Stimulated activated naive B cell treated with anti-CD40 and anti-IgM and Interleukin-4, amounts not matched to agents 10 μg/mL and 1 μg/mL and 100 μg/mL, for 72 hours (primary cell): ENCODE measurements at regions not wholly inside any gene's neighbourhood (a gene's known extent, or its start where the extent isn't known, plus 50 kb on each side); places are given as distances from the start of the nearest gene placed in this dataset.
"Not testable (repeated sequence)": the region's sequence is repeated elsewhere in the genome, so short reads cannot be mapped to it uniquely, and the experiment has no call there.

Experiments used
- ATAC-seq, 2 donors: fragments of 150-1000 bp; cut with Tn5 transposase; replicated peaks; 2 replicates each; pipeline ENCODE4 v1.10.0; 2021; ENCODE audit warnings: moderate library complexity in 1 of 2
- DNase-seq: peaks from one replicate; pipeline ENCODE4 v3.0.0; 2021
- H3K27ac Mint-ChIP-seq: one replicate; pipeline ENCODE4 v1.8.0; 2022; ENCODE audit warnings: mild to moderate bottlenecking, mixed read lengths
- H3K27me3 Mint-ChIP-seq, 2 donors: one replicate each; pipeline ENCODE4 v1.8.0; 2022; ENCODE audit warnings: mixed read lengths in 2 of 2
- H3K36me3 Mint-ChIP-seq, 2 donors: one replicate each; pipeline ENCODE4 v1.8.0; 2022; ENCODE audit warnings: mixed read lengths in 2 of 2, mild to moderate bottlenecking in 1 of 2
- H3K4me1 Mint-ChIP-seq, 2 donors: one replicate each; pipeline ENCODE4 v1.8.0; 2022; ENCODE audit warnings: mixed read lengths in 2 of 2, mild to moderate bottlenecking in 1 of 2
- H3K4me3 Mint-ChIP-seq, 2 donors: one replicate each; pipeline ENCODE4 v1.8.0; 2022; ENCODE audit warnings: mild to moderate bottlenecking in 2 of 2, mixed read lengths in 2 of 2, moderate library complexity in 1 of 2
- H3K9me3 Mint-ChIP-seq, 2 donors: one replicate each; pipeline ENCODE4 v1.8.0; 2022; ENCODE audit warnings: mixed read lengths in 2 of 2, mild to moderate bottlenecking in 1 of 2

- no peaks in the 10 kb centered on the region for H3K9me3 Mint-ChIP-seq
- no peaks in the 10 kb centered on the region for H3K4me1 Mint-ChIP-seq
- no peak for DNase-seq
- no peaks in the 10 kb centered on the region for H3K36me3 Mint-ChIP-seq
- H3K27me3 Mint-ChIP-seq, result peaks cover 0 to 7% of the 10 kb centered on the region in 2 donors
- H3K27ac Mint-ChIP-seq, result no peak overlapping the region
- no peak overlapping the region for H3K4me3 Mint-ChIP-seq
- no peak for ATAC-seq
Measured at GRCh38 chr3:115204475-115204874, 57.4 kb upstream of the ZBTB20 start.

DNA sequence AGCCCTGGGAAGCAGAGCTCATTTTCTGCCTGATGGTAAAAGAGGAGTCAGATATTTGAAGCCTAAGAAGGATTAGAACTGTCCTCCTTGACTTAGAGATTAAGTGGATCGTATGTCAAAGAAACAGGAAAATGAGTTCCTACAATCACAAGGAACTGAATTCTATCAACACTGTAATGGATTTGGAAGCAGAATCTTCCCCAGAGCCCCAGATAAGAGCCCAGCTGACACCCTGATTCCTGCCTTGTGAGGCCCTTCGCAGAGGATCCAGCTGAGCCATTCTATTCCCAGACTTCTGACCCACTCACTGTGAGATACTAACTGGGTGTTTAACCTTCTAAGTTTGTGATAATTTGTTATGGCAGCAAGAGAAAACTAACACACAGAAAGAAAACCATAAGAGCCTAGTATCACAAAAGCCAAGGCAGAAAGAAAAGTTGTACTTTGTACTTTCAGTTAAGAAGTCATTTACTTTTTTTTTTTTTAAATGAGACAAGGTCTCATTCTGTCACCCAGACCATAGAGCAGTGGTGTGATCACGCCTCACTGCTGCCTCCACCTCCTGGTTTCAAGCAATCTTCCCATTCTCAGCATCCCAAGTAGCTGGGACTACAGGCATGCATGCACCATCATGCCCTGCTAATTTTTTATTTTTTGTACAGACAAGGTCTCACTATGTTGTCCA is 61.1 kb upstream of the ZBTB20 start:
- no peaks in the 10 kb centered on the region for H3K27me3 Mint-ChIP-seq
- H3K36me3 Mint-ChIP-seq, result no peaks in the 10 kb centered on the region
- H3K4me1 Mint-ChIP-seq, result no peaks in the 10 kb centered on the region
- no peaks in the 10 kb centered on the region for H3K9me3 Mint-ChIP-seq
- ATAC-seq (no peak), DNase-seq (no peak)
- H3K27ac Mint-ChIP-seq, result no peak overlapping the region
- no peak overlapping the region for H3K4me3 Mint-ChIP-seq

- ATAC-seq, result no peak
- no peak overlapping the region for H3K27ac Mint-ChIP-seq
- no peaks in the 10 kb centered on the region for H3K27me3 Mint-ChIP-seq
- no peak overlapping the region for H3K4me3 Mint-ChIP-seq
- H3K9me3 Mint-ChIP-seq, result no peaks in the 10 kb centered on the region
- H3K4me1 Mint-ChIP-seq, result no peaks in the 10 kb centered on the region
- no peak for DNase-seq
- H3K36me3 Mint-ChIP-seq, result no peaks in the 10 kb centered on the region
Measured at GRCh38 chr3:115211810-115212492, 64.9 kb upstream of the ZBTB20 start.

DNA sequence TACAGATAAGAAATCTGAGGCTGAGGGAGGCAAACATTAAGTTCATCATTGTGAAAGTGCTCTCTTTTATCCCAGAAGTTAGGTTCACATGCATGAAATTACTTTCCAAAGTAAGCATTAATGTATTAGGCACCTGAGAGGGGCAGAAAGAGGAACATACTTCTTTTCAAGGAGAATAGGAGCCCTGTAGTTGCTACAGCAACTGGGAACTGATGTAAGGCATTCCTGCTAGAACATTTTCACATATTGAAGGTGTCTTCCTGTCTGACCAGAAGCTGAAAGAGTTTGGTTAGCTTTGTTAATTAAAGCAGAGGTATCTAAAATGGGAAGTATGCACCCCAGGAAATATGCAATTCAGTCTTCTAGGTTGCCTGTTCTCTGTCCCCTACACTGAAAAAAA is 65.5 kb upstream of the ZBTB20 start:
- H3K27me3 Mint-ChIP-seq, result no peaks in the 10 kb centered on the region
- no peak for ATAC-seq
- H3K9me3 Mint-ChIP-seq, result no peaks in the 10 kb centered on the region
- no peak for DNase-seq
- no peak overlapping the region for H3K4me3 Mint-ChIP-seq
- no peaks in the 10 kb centered on the region for H3K36me3 Mint-ChIP-seq
- H3K4me1 Mint-ChIP-seq, result peaks cover 0 to under 1% of the 10 kb centered on the region in 2 donors
- no peak overlapping the region for H3K27ac Mint-ChIP-seq

DNA sequence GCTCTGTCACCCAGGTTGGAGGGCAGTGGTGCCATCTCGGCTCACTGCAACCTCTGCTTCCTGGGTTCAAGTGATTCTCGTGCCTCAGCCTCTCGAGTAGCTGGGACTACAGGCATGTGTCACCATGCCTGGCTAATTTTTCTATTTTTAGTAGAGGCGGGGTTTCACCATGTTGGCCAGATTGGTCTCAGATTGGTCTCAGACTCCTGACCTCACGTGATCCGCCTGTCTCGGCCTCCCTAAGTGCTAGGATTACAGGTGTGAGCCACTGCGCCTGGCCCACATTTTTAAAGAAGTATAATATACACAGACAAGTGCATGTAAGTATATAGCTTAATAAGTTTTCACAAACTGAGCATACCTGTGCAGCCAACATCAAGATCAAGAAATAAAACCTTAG is 66.0 kb upstream of the ZBTB20 start:
- not testable (repeated sequence) for H3K27ac Mint-ChIP-seq, H3K9me3 Mint-ChIP-seq, H3K4me1 Mint-ChIP-seq, H3K4me3 Mint-ChIP-seq, DNase-seq, H3K36me3 Mint-ChIP-seq, ATAC-seq, H3K27me3 Mint-ChIP-seq

DNA sequence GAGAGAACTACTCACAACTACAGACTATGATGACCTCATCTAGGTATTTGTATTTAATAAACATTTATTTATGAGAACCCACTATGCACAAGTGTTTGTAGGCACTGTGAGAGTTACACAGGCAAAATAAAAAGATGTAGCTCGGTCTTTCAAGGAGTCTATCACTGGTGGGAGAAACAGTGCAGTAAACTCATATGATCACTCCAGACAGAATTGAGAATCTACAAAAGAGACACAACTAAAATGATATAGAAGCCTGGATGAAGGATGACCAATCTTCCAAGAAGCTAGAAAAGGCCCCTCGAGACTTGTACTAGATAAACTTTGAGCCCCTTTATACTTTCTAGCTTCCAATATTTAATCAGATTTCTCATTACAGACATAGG is 70.2 kb upstream of the ZBTB20 start:
- Mint-ChIP-seq H3K9me3 (no peaks in the 10 kb centered on the region), H3K27me3 (peaks cover 9 to 14% of the 10 kb centered on the region in 2 donors), H3K4me1 (peaks cover 0 to 8% of the 10 kb centered on the region in 2 donors), H3K4me3 (no peak overlapping the region), H3K27ac (no peak overlapping the region), H3K36me3 (no peaks in the 10 kb centered on the region)
- ATAC-seq (no peak), DNase-seq (no peak)

- peak; percentile 9 for DNase-seq
- H3K27me3 Mint-ChIP-seq, result peaks cover 12 to 14% of the 10 kb centered on the region in 2 donors
- H3K36me3 Mint-ChIP-seq, result no peaks in the 10 kb centered on the region
- no peaks in the 10 kb centered on the region for H3K9me3 Mint-ChIP-seq
- ATAC-seq, result peak; percentile 63 to 68
- H3K4me3 Mint-ChIP-seq, result no peak overlapping the region
- H3K4me1 Mint-ChIP-seq, result peaks cover 0 to 8% of the 10 kb centered on the region in 2 donors
- H3K27ac Mint-ChIP-seq, result no peak overlapping the region
Measured at GRCh38 chr3:115217678-115218451, 70.8 kb upstream of the ZBTB20 start.

- Mint-ChIP-seq H3K9me3 (no peaks in the 10 kb centered on the region), H3K4me1 (peaks cover 0 to 8% of the 10 kb centered on the region in 2 donors), H3K27me3 (peaks cover 13 to 14% of the 10 kb centered on the region in 2 donors), H3K4me3 (no peak overlapping the region), H3K36me3 (no peaks in the 10 kb centered on the region), H3K27ac (no peak overlapping the region)
- peak in 1 of 2 donors; percentile 27 for ATAC-seq
- DNase-seq, result no peak
Measured at GRCh38 chr3:115218859-115219258, 71.8 kb upstream of the ZBTB20 start.

DNA sequence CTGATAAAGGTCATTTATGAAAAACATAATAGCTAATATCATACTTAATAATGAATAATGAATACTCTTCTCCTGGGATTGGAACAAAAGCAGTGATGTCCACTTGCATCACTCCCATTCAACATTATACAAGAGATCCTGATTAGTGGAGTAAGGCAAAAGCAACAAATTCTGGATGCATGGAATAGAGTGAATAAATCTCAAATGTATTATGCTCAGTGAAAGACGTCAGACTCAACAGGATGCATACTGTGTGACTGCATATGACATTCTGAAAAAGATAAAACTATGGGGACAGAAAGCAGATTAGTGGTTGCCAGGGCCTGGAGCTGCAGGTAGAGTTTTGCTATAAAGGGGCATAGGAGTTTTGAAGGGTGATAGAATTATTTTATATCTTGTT is 77.6 kb upstream of the ZBTB20 start:
- no peak for ATAC-seq
- no peaks in the 10 kb centered on the region for H3K4me1 Mint-ChIP-seq

GRCh38 chr3:115226844-115227445 is 79.9 kb upstream of the ZBTB20 start:
- Mint-ChIP-seq H3K36me3 (no peaks in the 10 kb centered on the region), H3K27me3 (peaks cover 8 to 13% of the 10 kb centered on the region in 2 donors), H3K4me1 (no peaks in the 10 kb centered on the region), H3K9me3 (peaks cover 0 to 3% of the 10 kb centered on the region in 2 donors), H3K4me3 (no peak overlapping the region), H3K27ac (no peak overlapping the region)
- DNase-seq (no peak), ATAC-seq (no peak)

More for the DNA sequence above, 77.6 kb upstream of the ZBTB20 start:
- Mint-ChIP-seq H3K36me3 (no peaks in the 10 kb centered on the region), H3K9me3 (peaks cover 0 to 3% of the 10 kb centered on the region in 2 donors), H3K27me3 (peaks cover 14 to 24% of the 10 kb centered on the region in 2 donors), H3K4me3 (no peak overlapping the region), H3K27ac (no peak overlapping the region)
- DNase-seq, result no peak

- Mint-ChIP-seq H3K36me3 (no peaks in the 10 kb centered on the region), H3K4me1 (no peaks in the 10 kb centered on the region), H3K27me3 (peaks cover 8 to 13% of the 10 kb centered on the region in 2 donors), H3K4me3 (no peak overlapping the region), H3K27ac (no peak overlapping the region), H3K9me3 (peaks cover 0 to 3% of the 10 kb centered on the region in 2 donors)
- DNase-seq (no peak), ATAC-seq (no peak)
Measured at GRCh38 chr3:115227461-115227860, 80.4 kb upstream of the ZBTB20 start.

- peaks cover 4 to 13% of the 10 kb centered on the region in 2 donors for H3K27me3 Mint-ChIP-seq
- H3K36me3 Mint-ChIP-seq, result no peaks in the 10 kb centered on the region
- ATAC-seq, result no peak
- H3K4me3 Mint-ChIP-seq, result no peak overlapping the region
- H3K27ac Mint-ChIP-seq, result no peak overlapping the region
- H3K4me1 Mint-ChIP-seq, result no peaks in the 10 kb centered on the region
- H3K9me3 Mint-ChIP-seq, result peaks cover 0 to 3% of the 10 kb centered on the region in 2 donors
- DNase-seq, result no peak
Measured at GRCh38 chr3:115228266-115228665, 81.2 kb upstream of the ZBTB20 start.

GRCh38 chr3:115232167-115232566 is 85.1 kb upstream of the ZBTB20 start:
- DNase-seq (no peak), ATAC-seq (no peak)
- no peaks in the 10 kb centered on the region for H3K36me3 Mint-ChIP-seq
- H3K4me1 Mint-ChIP-seq, result no peaks in the 10 kb centered on the region
- H3K27ac Mint-ChIP-seq, result no peak overlapping the region
- H3K27me3 Mint-ChIP-seq, result peaks cover 0 to 13% of the 10 kb centered on the region in 2 donors
- H3K9me3 Mint-ChIP-seq, result peaks cover 0 to 3% of the 10 kb centered on the region in 2 donors
- H3K4me3 Mint-ChIP-seq, result no peak overlapping the region

GRCh38 chr3:115233021-115233420 is 85.9 kb upstream of the ZBTB20 start:
- Mint-ChIP-seq H3K36me3 (no peaks in the 10 kb centered on the region), H3K27me3 (peaks cover 0 to 13% of the 10 kb centered on the region in 2 donors), H3K9me3 (peaks cover 0 to 3% of the 10 kb centered on the region in 2 donors), H3K4me1 (no peaks in the 10 kb centered on the region), H3K27ac (no peak overlapping the region), H3K4me3 (no peak overlapping the region)
- no peak for ATAC-seq
- no peak for DNase-seq
